DOHH2 (cell line): ENCODE measurements at regions not wholly inside any gene's neighbourhood (a gene's known extent, or its start where the extent isn't known, plus 50 kb on each side); places are given as distances from the start of the nearest gene placed in this dataset.

Experiments
- H3F3A ChIP-seq: fragments of 200-600 bp; sonication (generic), shearing (Covaris generic); 2 replicates; pipeline ENCODE4 v1.6.0; 2016; ENCODE audit warnings: antibody characterized with exemption, mild to moderate bottlenecking; ENCODE audit not compliant: control insufficient read depth, insufficient read depth
- H3K27ac ChIP-seq: fragments of 200-600 bp; sonication (generic); 2 replicates; pipeline ENCODE4 v1.5.1; 2014; ENCODE audit warnings: low read depth, mild to moderate bottlenecking, low read length, moderate library complexity
- H3K27me3 ChIP-seq: fragments of 200-600 bp; sonication (generic); 2 replicates; pipeline ENCODE4 v1.6.1; 2014; ENCODE audit warnings: mild to moderate bottlenecking, low read length, mixed read lengths; ENCODE audit not compliant: control insufficient read depth
- H3K36me3 ChIP-seq: fragments of 200-600 bp; sonication (generic); 2 replicates; pipeline ENCODE4 v1.6.1; 2014; ENCODE audit warnings: mild to moderate bottlenecking, low read length, moderate library complexity, mixed read lengths; ENCODE audit not compliant: control insufficient read depth
- H3K4me1 ChIP-seq: fragments of 200-600 bp; sonication (generic); 2 replicates; pipeline ENCODE4 v1.6.1; 2014; ENCODE audit warnings: mild to moderate bottlenecking, low read length, mixed read lengths; ENCODE audit not compliant: control insufficient read depth
- H3K4me2 ChIP-seq: fragments of 200-600 bp; sonication (generic); 2 replicates; pipeline ENCODE4 v1.6.0; 2014; ENCODE audit warnings: mild to moderate bottlenecking, low read length, moderate library complexity
- H3K4me3 ChIP-seq: fragments of 200-600 bp; sonication (generic); 2 replicates; pipeline ENCODE4 v1.5.1; 2014; ENCODE audit warnings: mild to moderate bottlenecking, low read length, mixed read lengths
- H3K79me2 ChIP-seq: fragments of 200-600 bp; sonication (generic); 2 replicates; pipeline ENCODE4 v1.6.1; 2014; ENCODE audit warnings: mild to moderate bottlenecking, low read length, mixed read lengths; ENCODE audit not compliant: control insufficient read depth
- H3K9me2 ChIP-seq: fragments of 200-600 bp; sonication (generic); replicated peaks from 2 replicates; pipeline ENCODE4 v1.6.1; 2014; ENCODE audit warnings: mild to moderate bottlenecking, low read length, mixed read lengths; ENCODE audit not compliant: control insufficient read depth
- H3K9me3 ChIP-seq: fragments of 200-600 bp; sonication (generic); 2 replicates; pipeline ENCODE4 v1.6.1; 2014; ENCODE audit warnings: antibody characterized with exemption, low read length, mixed read lengths; ENCODE audit not compliant: control insufficient read depth, insufficient read depth
- H4K20me1 ChIP-seq: fragments of 200-600 bp; sonication (generic); 2 replicates; pipeline ENCODE4 v1.6.0; 2014; ENCODE audit warnings: low read depth, mild to moderate bottlenecking, antibody characterized with exemption, low read length, moderate library complexity; ENCODE audit not compliant: control insufficient read depth, insufficient read depth
- EZH2phosphoT487 ChIP-seq: fragments of 200-600 bp; sonication (generic); IDR thresholded peaks from 2 replicates; pipeline ENCODE4 v1.6.1; 2017; ENCODE audit warnings: borderline replicate concordance, mild to moderate bottlenecking, antibody characterized with exemption, low read length, moderate library complexity, mixed read lengths
- TF ChIP-seq, protein P1 (sequence below): fragments of 200-600 bp; sonication (generic); IDR thresholded peaks from one replicate; pipeline ENCODE4 v1.5.1; 2014; ENCODE audit warnings: antibody characterized with exemption, mild to moderate bottlenecking, low read depth, low read length; ENCODE audit not compliant: poor library complexity, severe bottlenecking

GRCh38 chr7:10429511-10429910, 544.2 kb upstream of the PHF14 start:
- H3K79me2 ChIP-seq: no peaks in the 10 kb centered on the region
- TF ChIP-seq EZH2phosphoT487: no peak
- TF ChIP-seq, protein P1, sequence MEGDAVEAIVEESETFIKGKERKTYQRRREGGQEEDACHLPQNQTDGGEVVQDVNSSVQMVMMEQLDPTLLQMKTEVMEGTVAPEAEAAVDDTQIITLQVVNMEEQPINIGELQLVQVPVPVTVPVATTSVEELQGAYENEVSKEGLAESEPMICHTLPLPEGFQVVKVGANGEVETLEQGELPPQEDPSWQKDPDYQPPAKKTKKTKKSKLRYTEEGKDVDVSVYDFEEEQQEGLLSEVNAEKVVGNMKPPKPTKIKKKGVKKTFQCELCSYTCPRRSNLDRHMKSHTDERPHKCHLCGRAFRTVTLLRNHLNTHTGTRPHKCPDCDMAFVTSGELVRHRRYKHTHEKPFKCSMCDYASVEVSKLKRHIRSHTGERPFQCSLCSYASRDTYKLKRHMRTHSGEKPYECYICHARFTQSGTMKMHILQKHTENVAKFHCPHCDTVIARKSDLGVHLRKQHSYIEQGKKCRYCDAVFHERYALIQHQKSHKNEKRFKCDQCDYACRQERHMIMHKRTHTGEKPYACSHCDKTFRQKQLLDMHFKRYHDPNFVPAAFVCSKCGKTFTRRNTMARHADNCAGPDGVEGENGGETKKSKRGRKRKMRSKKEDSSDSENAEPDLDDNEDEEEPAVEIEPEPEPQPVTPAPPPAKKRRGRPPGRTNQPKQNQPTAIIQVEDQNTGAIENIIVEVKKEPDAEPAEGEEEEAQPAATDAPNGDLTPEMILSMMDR: no peak
- H3K27me3 ChIP-seq: no peaks in the 10 kb centered on the region
- no peak overlapping the region for H3K27ac ChIP-seq
- H3K4me2 ChIP-seq: no peak overlapping the region
- H3K36me3 ChIP-seq: no peaks in the 10 kb centered on the region
- no peaks in the 10 kb centered on the region for H3K4me1 ChIP-seq
- no peaks in the 10 kb centered on the region for H3K9me2 ChIP-seq
- H3K9me3 ChIP-seq: no peaks in the 10 kb centered on the region
- H3K4me3 ChIP-seq: no peak overlapping the region
- H4K20me1 ChIP-seq: no peaks in the 10 kb centered on the region
- H3F3A ChIP-seq: no peaks in the 10 kb centered on the region

- Histone ChIP-seq H3K79me2 (no peaks in the 10 kb centered on the region), H3K36me3 (no peaks in the 10 kb centered on the region), H3K9me2 (no peaks in the 10 kb centered on the region), H3K4me2 (no peak overlapping the region), H3K27ac (no peak overlapping the region), H3K27me3 (no peaks in the 10 kb centered on the region), H3K4me1 (no peaks in the 10 kb centered on the region), H3K9me3 (no peaks in the 10 kb centered on the region), H3F3A (no peaks in the 10 kb centered on the region), H3K4me3 (no peak overlapping the region), H4K20me1 (no peaks in the 10 kb centered on the region)
- TF ChIP-seq EZH2phosphoT487: no peak
- TF ChIP-seq, protein P1: no peak
Observed at GRCh38 chr7:10436302-10436701, 537.4 kb upstream of the PHF14 start.

DNA sequence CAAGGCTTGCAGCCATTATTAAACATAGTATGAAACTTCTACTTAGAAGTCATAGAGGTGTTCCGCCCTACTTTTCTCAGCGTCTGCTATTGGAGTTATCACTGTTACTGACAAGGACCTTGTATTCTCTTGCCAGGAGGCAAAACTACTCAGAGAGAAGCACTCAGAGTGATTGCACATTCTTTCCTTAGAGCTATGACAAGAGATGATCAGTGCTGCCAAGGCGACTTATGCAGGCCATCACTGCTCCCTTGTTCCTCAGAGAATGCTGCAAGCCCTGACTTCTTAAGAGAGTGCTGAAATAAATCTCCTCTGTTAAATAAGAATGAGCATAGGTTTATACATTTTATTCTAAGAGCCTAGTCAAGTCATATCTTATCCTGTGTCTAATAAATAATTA, 534.6 kb upstream of the PHF14 start:
- Histone ChIP-seq H3F3A (no peaks in the 10 kb centered on the region), H3K4me2 (no peak overlapping the region), H3K9me3 (no peaks in the 10 kb centered on the region), H3K36me3 (no peaks in the 10 kb centered on the region), H3K4me3 (no peak overlapping the region), H3K9me2 (no peaks in the 10 kb centered on the region), H4K20me1 (no peaks in the 10 kb centered on the region), H3K27me3 (no peaks in the 10 kb centered on the region), H3K27ac (no peak overlapping the region), H3K4me1 (no peaks in the 10 kb centered on the region), H3K79me2 (no peaks in the 10 kb centered on the region)
- no peak for TF ChIP-seq EZH2phosphoT487
- TF ChIP-seq, protein P1: no peak

DNA sequence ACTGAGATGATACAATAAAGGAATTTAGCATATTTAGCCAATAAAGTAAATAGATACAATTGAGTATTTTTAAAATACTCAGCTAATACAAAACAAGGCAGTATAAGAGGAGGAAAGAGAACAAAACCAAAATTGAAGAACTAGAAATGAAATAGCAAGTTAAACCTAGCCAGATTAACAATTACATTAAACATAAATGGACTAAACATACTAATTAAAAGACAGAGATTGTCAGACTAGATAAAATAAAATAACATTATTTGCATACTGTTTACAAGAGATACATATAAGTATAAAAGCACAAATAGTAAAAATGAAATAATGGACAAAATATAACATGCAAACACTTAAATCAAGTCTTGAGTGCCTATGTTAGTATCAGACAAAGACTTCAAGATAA, 517.7 kb upstream of the PHF14 start:
- Histone ChIP-seq H3K9me3 (no peaks in the 10 kb centered on the region), H3K27ac (no peak overlapping the region), H3K27me3 (no peaks in the 10 kb centered on the region), H3K79me2 (no peaks in the 10 kb centered on the region), H3K36me3 (no peaks in the 10 kb centered on the region), H3K4me2 (no peak overlapping the region), H3K4me3 (no peak overlapping the region), H4K20me1 (no peaks in the 10 kb centered on the region), H3F3A (no peaks in the 10 kb centered on the region), H3K9me2 (no peaks in the 10 kb centered on the region), H3K4me1 (no peaks in the 10 kb centered on the region)
- TF ChIP-seq, protein P1: no peak
- no peak for TF ChIP-seq EZH2phosphoT487
